Natural killer cell (primary cell): ENCODE measurements at regions not wholly inside any gene's neighbourhood (a gene's known extent, or its start where the extent isn't known, plus 50 kb on each side); places are given as distances from the start of the nearest gene placed in this dataset.

Experiments
- ATAC-seq, 3 donors: fragments of 150-1000 bp in 2 of 3; fragments of 200-7000 bp in 1 of 3; cut with Tn5 transposase; 1 replicate in 1 of 3; 2 replicates in 2 of 3; pipeline ENCODE4 v1.10.0; 2021; ENCODE audit warnings: mild to moderate bottlenecking in 2 of 3, moderate library complexity in 2 of 3
- DNase-seq, 2 donors: peaks; one replicate each; pipeline versions ENCODE4 v3.0.0 to v3.0.0-alpha.2; 2013 to 2021; ENCODE audit warnings: mixed read lengths in 1 of 2
- H3K27ac ChIP-seq: one replicate; pipeline ENCODE4 v1.5.1; 2013; ENCODE audit warnings: mild to moderate bottlenecking, low read length
- H3K27me3 ChIP-seq: one replicate; pipeline ENCODE4 v1.6.1; 2013; ENCODE audit warnings: low read length; ENCODE audit not compliant: control insufficient read depth, insufficient read depth
- H3K36me3 ChIP-seq: one replicate; pipeline ENCODE4 v1.6.1; 2013; ENCODE audit warnings: low read length; ENCODE audit not compliant: control insufficient read depth, insufficient read depth
- H3K4me1 ChIP-seq: one replicate; pipeline ENCODE4 v1.6.1; 2013; ENCODE audit warnings: low read length; ENCODE audit not compliant: control insufficient read depth, insufficient read depth
- H3K4me3 ChIP-seq: one replicate; pipeline ENCODE4 v1.5.1; 2013; ENCODE audit warnings: low read length
- H3K9me3 ChIP-seq: one replicate; pipeline ENCODE4 v1.6.1; 2013; ENCODE audit warnings: low read length; ENCODE audit not compliant: control insufficient read depth, insufficient read depth
- H3K27ac Mint-ChIP-seq, 2 donors: one replicate each; pipeline ENCODE4 v1.8.0; 2022; ENCODE audit warnings: mild to moderate bottlenecking in 2 of 2, mixed read lengths in 2 of 2, moderate library complexity in 1 of 2
- H3K27me3 Mint-ChIP-seq, 2 donors: one replicate each; pipeline ENCODE4 v1.8.0; 2022; ENCODE audit warnings: low read depth in 2 of 2, mixed read lengths in 2 of 2
- H3K36me3 Mint-ChIP-seq: one replicate; pipeline ENCODE4 v1.8.0; 2022; ENCODE audit warnings: mixed read lengths
- H3K4me1 Mint-ChIP-seq, 2 donors: one replicate each; pipeline ENCODE4 v1.8.0; 2022; ENCODE audit warnings: mixed read lengths in 2 of 2
- H3K4me3 Mint-ChIP-seq: one replicate; pipeline ENCODE4 v1.8.0; 2022; ENCODE audit warnings: mild to moderate bottlenecking, moderate library complexity, mixed read lengths
- H3K9me3 Mint-ChIP-seq, 2 donors: one replicate each; pipeline ENCODE4 v1.8.0; 2022; ENCODE audit warnings: mixed read lengths in 2 of 2
- CTCF ChIP-seq: fragments of 200-600 bp; IDR thresholded peaks from one replicate; pipeline ENCODE4 v1.8.0; 2022; ENCODE audit warnings: antibody characterized with exemption
- WGBS: methylation state at CpG from one replicate; pipeline ENCODE4 v1.1.7; 2013; ENCODE audit warnings: missing lambda C conversion rate; ENCODE audit not compliant: insufficient coverage; 5-methylcytosine and 5-hydroxymethylcytosine counted together
- intact Hi-C: fragments of 100-400 bp; cut with micrococcal nuclease; formaldehyde crosslinking; loops from one replicate; pipeline ENCODE4 v1.14.2; 2022

GRCh38 chr16:73265124-73265837 lies 217.4 kb upstream of the ZFHX3 start:
- Histone ChIP-seq H3K4me3 (no peak overlapping the region), H3K36me3 (no peaks in the 10 kb centered on the region), H3K4me1 (no peaks in the 10 kb centered on the region), H3K27me3 (no peaks in the 10 kb centered on the region), H3K9me3 (no peaks in the 10 kb centered on the region), H3K27ac (no peak overlapping the region)
- Mint-ChIP-seq H3K4me1 (no peaks in the 10 kb centered on the region), H3K27ac (no peak overlapping the region), H3K36me3 (no peaks in the 10 kb centered on the region), H3K9me3 (no peaks in the 10 kb centered on the region), H3K27me3 (peaks cover 0 to 3% of the 10 kb centered on the region in 2 donors), H3K4me3 (no peak overlapping the region)
- no peak for TF ChIP-seq CTCF
- WGBS = 80% methylated on average over 10 of the region's 10 CpGs
- ATAC-seq (no peak), DNase-seq (no peak)
- intact Hi-C loops = no loop called here

GRCh38 chr16:73262931-73263330 lies 215.0 kb upstream of the ZFHX3 start:
- no peaks in the 10 kb centered on the region for H3K36me3 Mint-ChIP-seq
- H3K4me1 Mint-ChIP-seq = no peaks in the 10 kb centered on the region
- DNase-seq (no peak), ATAC-seq (no peak)
- no peaks in the 10 kb centered on the region for H3K36me3 ChIP-seq
- H3K4me3 Mint-ChIP-seq = no peak overlapping the region
- H3K27ac ChIP-seq = no peak overlapping the region
- H3K9me3 ChIP-seq = no peaks in the 10 kb centered on the region
- TF ChIP-seq CTCF = no peak
- H3K27me3 ChIP-seq = no peaks in the 10 kb centered on the region
- H3K27ac Mint-ChIP-seq = no peak overlapping the region
- intact Hi-C loops = no loop called here
- H3K4me1 ChIP-seq = no peaks in the 10 kb centered on the region
- no peak overlapping the region for H3K4me3 ChIP-seq
- no peaks in the 10 kb centered on the region for H3K9me3 Mint-ChIP-seq
- H3K27me3 Mint-ChIP-seq = peaks cover 0 to 3% of the 10 kb centered on the region in 2 donors
- WGBS = 70% methylated on average over 2 of the region's 2 CpGs

- no peaks in the 10 kb centered on the region for H3K4me1 Mint-ChIP-seq
- ATAC-seq (no peak), DNase-seq (no peak)
- Histone ChIP-seq H3K9me3 (no peaks in the 10 kb centered on the region), H3K36me3 (no peaks in the 10 kb centered on the region), H3K27ac (no peak overlapping the region), H3K27me3 (no peaks in the 10 kb centered on the region), H3K4me1 (no peaks in the 10 kb centered on the region), H3K4me3 (no peak overlapping the region)
- H3K36me3 Mint-ChIP-seq = no peaks in the 10 kb centered on the region
- H3K27me3 Mint-ChIP-seq = no peaks in the 10 kb centered on the region
- no peaks in the 10 kb centered on the region for H3K9me3 Mint-ChIP-seq
- H3K27ac Mint-ChIP-seq = no peak overlapping the region
- no peak overlapping the region for H3K4me3 Mint-ChIP-seq
- TF ChIP-seq CTCF = no peak
- WGBS = 100% methylated on average over 2 of the region's 3 CpGs
- intact Hi-C loops = no loop called here
Observed at GRCh38 chr16:73255031-73255430, 207.1 kb upstream of the ZFHX3 start.

DNA sequence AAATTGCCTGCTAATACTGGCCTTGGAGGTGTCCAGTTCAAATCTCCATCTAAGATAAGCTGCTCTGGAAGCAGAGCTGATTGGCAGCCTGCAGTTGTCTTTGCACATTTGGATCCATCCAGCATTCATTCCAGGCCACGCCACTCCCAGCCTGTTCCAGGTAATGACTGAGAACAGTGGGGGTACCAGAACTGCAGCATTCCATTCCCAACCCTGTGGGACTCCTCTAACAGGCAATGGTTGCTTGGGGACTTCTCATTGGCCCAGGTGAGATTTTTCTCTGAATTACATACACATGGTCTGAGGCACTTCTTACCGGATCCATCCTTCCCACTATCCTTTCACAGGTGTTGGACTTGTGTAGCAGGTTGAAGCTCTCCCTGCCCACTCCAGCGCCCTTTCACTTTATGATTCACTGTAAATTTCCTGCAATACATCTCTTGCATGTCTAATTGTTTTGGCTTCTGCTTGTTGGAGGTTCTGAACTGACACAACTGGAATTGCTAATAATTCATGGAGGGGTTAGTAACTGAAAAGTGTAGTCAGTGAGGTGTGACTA lies 206.1 kb upstream of the ZFHX3 start:
- no peaks in the 10 kb centered on the region for H3K4me1 ChIP-seq
- Mint-ChIP-seq H3K36me3 (no peaks in the 10 kb centered on the region), H3K27ac (no peak overlapping the region), H3K4me3 (no peak overlapping the region), H3K27me3 (no peaks in the 10 kb centered on the region), H3K4me1 (no peaks in the 10 kb centered on the region), H3K9me3 (no peaks in the 10 kb centered on the region)
- H3K27me3 ChIP-seq = no peaks in the 10 kb centered on the region
- H3K4me3 ChIP-seq = no peak overlapping the region
- ATAC-seq = no peak
- TF ChIP-seq CTCF = no peak
- H3K36me3 ChIP-seq = no peaks in the 10 kb centered on the region
- DNase-seq = no peak
- no peaks in the 10 kb centered on the region for H3K9me3 ChIP-seq
- intact Hi-C loops = no loop called here
- H3K27ac ChIP-seq = no peak overlapping the region
- 86% methylated on average over 3 of the region's 3 CpGs for WGBS
